ENCODE measurements at regions not wholly inside any gene's neighbourhood (a gene's known extent, or its start where the extent isn't known, plus 50 kb on each side); places are given as distances from the start of the nearest gene placed in this dataset.

GRCh38 chr5:51214746-51215145 lies 168.5 kb upstream of the ISL1 start:
- no peak for TF ChIP-seq CTCF (IDR thresholded peaks at IDR 0.05)
- TF ChIP-seq POLR2A (IDR thresholded peaks at IDR 0.05), result no peak
- no peak for TF ChIP-seq EP300 (IDR thresholded peaks at IDR 0.05)
- no peak for TF ChIP-seq POLR2AphosphoS5 (IDR thresholded peaks at IDR 0.05)

Data from suprapubic skin (tissue), 4 donors.